Uterus (tissue), 3 donors: ENCODE measurements at regions not wholly inside any gene's neighbourhood (a gene's known extent, or its start where the extent isn't known, plus 50 kb on each side); places are given as distances from the start of the nearest gene placed in this dataset.

Experiments used
- DNase-seq, 2 donors: peaks; one replicate each; pipeline ENCODE4 v3.0.0-alpha.2; 2019 to 2020
- H3K27ac ChIP-seq, 2 donors: fragments of 200-600 bp; sonication (generic); 1 replicate in 1 of 2; 2 replicates in 1 of 2; pipeline ENCODE4 v1.5.1; 2016 to 2018
- H3K27me3 ChIP-seq, 2 donors: fragments of 200-600 bp; sonication (generic); one replicate each; pipeline ENCODE4 v1.5.1; 2018 to 2019; ENCODE audit warnings: control low read depth in 1 of 2
- H3K36me3 ChIP-seq, 2 donors: fragments of 200-600 bp; sonication (generic); one replicate each; pipeline ENCODE4 v1.5.1; 2019; ENCODE audit warnings: control low read depth in 1 of 2
- H3K4me1 ChIP-seq, 2 donors: fragments of 200-600 bp; sonication (generic); one replicate each; pipeline ENCODE4 v1.5.1; 2018 to 2019; ENCODE audit warnings: control low read depth in 1 of 2
- H3K4me3 ChIP-seq, 2 donors: fragments of 200-600 bp; sonication (generic); 1 replicate in 1 of 2; 2 replicates in 1 of 2; pipeline ENCODE4 v1.5.1; 2018 to 2019; ENCODE audit warnings: mild to moderate bottlenecking in 1 of 2
- H3K9me3 ChIP-seq, 2 donors: fragments of 200-600 bp; sonication (generic); one replicate each; pipeline ENCODE4 v1.5.1; 2019; ENCODE audit warnings: control low read depth in 1 of 2
- POLR2A ChIP-seq, 2 donors: fragments of 450-650 bp; IDR thresholded peaks; one replicate each; pipeline ENCODE4 v1.6.1; 2016; ENCODE audit warnings: antibody characterized with exemption in 2 of 2, mild to moderate bottlenecking in 1 of 2, moderate library complexity in 1 of 2
- intact Hi-C: fragments of 100-400 bp; cut with DNase I; formaldehyde crosslinking; loops from one replicate; pipeline ENCODE4 v1.15.1; 2023; ENCODE audit warnings: low total_unique reads
- TF ChIP-seq, protein P1 (sequence below), 4 experiments: fragments of 200-600 bp in 2 of 4; fragments of 450-650 bp in 2 of 4; sonication (generic) in 2 of 4; IDR thresholded peaks; one replicate each; pipeline ENCODE4 v1.5.1; 2016 to 2019; ENCODE audit warnings: antibody characterized with exemption in 4 of 4, mild to moderate bottlenecking in 2 of 4, moderate library complexity in 1 of 4
- donor health status: DM: yes; HTN: yes; CAD: no.

DNA sequence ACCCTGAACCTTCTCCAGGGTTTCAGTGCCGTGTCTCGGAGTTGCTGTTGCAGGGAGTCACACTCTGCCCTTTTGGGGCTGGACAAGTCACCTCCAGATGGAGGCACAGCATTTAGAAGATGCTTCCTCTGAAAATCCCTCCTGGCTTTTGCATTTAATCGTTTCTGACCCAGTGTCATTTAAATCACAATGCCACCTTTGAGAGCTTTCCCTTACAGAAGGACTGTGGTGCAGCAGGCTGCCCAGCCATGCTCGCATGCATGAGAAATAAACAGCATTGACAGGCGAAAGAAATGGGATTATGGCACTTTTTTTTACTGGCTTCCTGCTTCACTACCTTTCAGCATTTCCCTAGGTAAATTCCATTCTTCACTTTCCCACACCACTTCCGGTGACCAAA lies 113.4 kb upstream of the DYRK2 start:
- DNase-seq, result no peak
- Histone ChIP-seq H3K4me3 (no peak overlapping the region), H3K4me1 (no peaks in the 10 kb centered on the region), H3K27me3 (no peaks in the 10 kb centered on the region), H3K9me3 (no peaks in the 10 kb centered on the region), H3K27ac (no peak overlapping the region), H3K36me3 (no peaks in the 10 kb centered on the region)
- TF ChIP-seq POLR2A (IDR thresholded peaks at IDR 0.05), result no peak
- TF ChIP-seq, protein P1, sequence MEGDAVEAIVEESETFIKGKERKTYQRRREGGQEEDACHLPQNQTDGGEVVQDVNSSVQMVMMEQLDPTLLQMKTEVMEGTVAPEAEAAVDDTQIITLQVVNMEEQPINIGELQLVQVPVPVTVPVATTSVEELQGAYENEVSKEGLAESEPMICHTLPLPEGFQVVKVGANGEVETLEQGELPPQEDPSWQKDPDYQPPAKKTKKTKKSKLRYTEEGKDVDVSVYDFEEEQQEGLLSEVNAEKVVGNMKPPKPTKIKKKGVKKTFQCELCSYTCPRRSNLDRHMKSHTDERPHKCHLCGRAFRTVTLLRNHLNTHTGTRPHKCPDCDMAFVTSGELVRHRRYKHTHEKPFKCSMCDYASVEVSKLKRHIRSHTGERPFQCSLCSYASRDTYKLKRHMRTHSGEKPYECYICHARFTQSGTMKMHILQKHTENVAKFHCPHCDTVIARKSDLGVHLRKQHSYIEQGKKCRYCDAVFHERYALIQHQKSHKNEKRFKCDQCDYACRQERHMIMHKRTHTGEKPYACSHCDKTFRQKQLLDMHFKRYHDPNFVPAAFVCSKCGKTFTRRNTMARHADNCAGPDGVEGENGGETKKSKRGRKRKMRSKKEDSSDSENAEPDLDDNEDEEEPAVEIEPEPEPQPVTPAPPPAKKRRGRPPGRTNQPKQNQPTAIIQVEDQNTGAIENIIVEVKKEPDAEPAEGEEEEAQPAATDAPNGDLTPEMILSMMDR (IDR thresholded peaks at IDR 0.05), result no peak
- intact Hi-C loops, result no loop called here

DNA sequence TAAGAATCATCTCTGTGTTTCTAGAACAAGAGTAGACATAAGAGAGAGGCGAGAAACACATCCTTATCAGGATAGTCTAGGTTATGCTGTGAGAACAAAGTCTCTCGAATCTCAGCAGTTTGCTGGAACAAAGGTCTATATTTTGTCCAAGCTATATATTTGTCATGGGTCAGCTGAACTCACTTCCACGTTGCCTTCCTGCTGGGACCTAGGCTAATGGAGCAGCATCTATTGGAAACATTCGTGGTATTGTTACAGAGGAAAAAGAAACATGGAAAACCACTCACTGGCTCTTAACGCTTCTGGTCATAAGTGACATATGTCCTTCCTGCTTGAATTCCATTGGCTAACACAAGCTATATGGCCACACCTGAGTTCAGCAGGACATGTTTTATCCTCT lies 112.6 kb upstream of the DYRK2 start:
- no peaks in the 10 kb centered on the region for H3K27me3 ChIP-seq
- no peak overlapping the region for H3K27ac ChIP-seq
- H3K9me3 ChIP-seq, result no peaks in the 10 kb centered on the region
- DNase-seq, result no peak
- H3K36me3 ChIP-seq, result no peaks in the 10 kb centered on the region
- H3K4me3 ChIP-seq, result no peak overlapping the region
- H3K4me1 ChIP-seq, result no peaks in the 10 kb centered on the region
- TF ChIP-seq POLR2A (IDR thresholded peaks at IDR 0.05), result no peak
- TF ChIP-seq, protein P1 (IDR thresholded peaks at IDR 0.05), result no peak
- intact Hi-C loops, result no loop called here

DNA sequence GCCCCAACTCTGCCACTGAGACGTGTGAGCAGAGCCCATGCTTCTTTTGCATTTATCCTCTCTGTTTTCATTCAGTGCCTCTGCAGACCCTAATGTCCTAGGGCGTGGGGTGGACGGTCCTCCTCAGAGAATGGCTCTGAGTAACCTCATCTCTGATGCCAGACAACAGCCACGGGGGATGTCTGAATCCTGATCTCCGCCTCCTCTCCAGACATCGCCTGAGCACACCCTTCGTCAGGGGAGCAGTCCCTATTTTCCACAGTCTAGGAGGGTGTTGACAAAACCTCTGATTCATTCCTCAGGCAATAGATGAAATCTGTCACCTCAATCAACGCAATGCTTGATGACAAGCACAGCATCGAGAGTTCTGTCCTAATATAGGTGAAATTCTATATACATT lies 109.2 kb upstream of the DYRK2 start:
- Histone ChIP-seq H3K4me3 (no peak overlapping the region), H3K9me3 (no peaks in the 10 kb centered on the region), H3K36me3 (no peaks in the 10 kb centered on the region), H3K27ac (no peak overlapping the region), H3K27me3 (no peaks in the 10 kb centered on the region), H3K4me1 (no peaks in the 10 kb centered on the region)
- DNase-seq, result no peak
- TF ChIP-seq, protein P1 (IDR thresholded peaks at IDR 0.05), result no peak
- no peak for TF ChIP-seq POLR2A (IDR thresholded peaks at IDR 0.05)
- intact Hi-C loops, result no loop called here

DNA sequence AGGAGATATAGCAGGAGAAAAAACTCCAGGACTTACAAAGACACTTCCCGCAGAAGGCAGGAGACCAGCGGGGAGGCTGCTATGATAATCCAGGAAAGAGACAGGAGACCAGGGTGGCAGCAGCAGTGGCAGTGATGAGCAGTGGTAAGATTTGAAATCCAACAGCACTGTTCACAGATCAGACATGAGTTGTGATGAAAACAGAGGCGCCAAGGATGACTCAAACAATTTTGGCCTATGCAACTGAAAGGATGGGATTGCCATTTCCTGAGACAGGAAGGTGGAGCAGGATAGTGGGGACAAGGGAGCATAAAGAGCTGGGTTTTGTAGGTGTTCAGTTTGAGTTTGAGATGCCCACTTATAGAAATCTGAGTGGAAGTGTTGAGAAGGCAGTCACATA lies 108.6 kb upstream of the DYRK2 start:
- DNase-seq, result no peak

DNA sequence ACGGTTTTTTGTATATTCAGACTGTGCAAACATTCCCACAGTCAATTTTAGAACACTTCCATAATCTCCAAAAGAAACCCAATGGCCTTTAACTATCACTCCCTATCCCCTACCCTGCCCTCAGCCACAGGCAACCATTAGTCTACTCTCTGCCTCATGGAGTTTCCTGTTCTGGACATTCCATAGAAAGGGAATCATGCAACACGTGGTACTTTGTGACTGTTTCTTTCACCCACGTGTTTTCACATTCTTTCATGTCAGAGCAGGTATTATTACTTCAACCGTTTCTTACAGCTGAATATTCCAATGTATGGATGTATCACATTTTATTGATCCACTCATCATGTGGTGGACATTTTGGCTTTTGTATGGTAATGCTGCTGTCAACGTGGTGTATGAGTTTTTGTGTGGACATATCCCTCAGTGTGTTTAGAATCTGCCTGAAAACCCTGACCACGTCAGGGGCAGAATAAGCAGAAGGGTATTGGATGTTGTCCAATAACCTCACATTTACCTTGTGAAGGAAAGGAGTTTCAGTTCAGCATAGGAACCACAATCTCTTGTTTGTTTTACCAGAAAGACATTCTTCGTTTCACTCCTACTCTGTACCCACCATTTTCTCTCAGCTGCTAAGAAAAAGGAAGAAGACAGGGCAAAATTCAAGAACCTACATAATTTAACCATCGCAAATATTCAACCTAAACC lies 107.5 kb upstream of the DYRK2 start:
- Histone ChIP-seq H3K27me3 (no peaks in the 10 kb centered on the region), H3K4me1 (no peaks in the 10 kb centered on the region), H3K9me3 (no peaks in the 10 kb centered on the region), H3K27ac (no peak overlapping the region), H3K36me3 (no peaks in the 10 kb centered on the region), H3K4me3 (no peak overlapping the region)
- intact Hi-C loops, result no loop called here
- DNase-seq, result no peak
- no peak for TF ChIP-seq POLR2A (IDR thresholded peaks at IDR 0.05)
- TF ChIP-seq, protein P1 (IDR thresholded peaks at IDR 0.05), result no peak

More for the DNA sequence above, 108.6 kb upstream of the DYRK2 start:
- Histone ChIP-seq H3K4me3 (no peak overlapping the region), H3K9me3 (no peaks in the 10 kb centered on the region), H3K4me1 (no peaks in the 10 kb centered on the region), H3K27ac (no peak overlapping the region), H3K27me3 (no peaks in the 10 kb centered on the region), H3K36me3 (no peaks in the 10 kb centered on the region)
- TF ChIP-seq POLR2A (IDR thresholded peaks at IDR 0.05), result no peak
- TF ChIP-seq, protein P1 (IDR thresholded peaks at IDR 0.05), result no peak
- intact Hi-C loops, result no loop called here
